K562 (cell line): ENCODE measurements at regions not wholly inside any gene's neighbourhood (a gene's known extent, or its start where the extent isn't known, plus 50 kb on each side); places are given as distances from the start of the nearest gene placed in this dataset.

Experiments used
- ATAC-seq: fragments of 200-7000 bp; cut with Tn5 transposase; 3 replicates; pipeline ENCODE4 v1.9.1; 2020; ENCODE audit warnings: moderate library complexity
- BruUV-seq: library from RNA; stranded (reverse); fragments of 400-500 nt; replicated peaks from 2 replicates; lab custom pipeline; 2021; lab: Mats Ljungman, UMichigan
- CTCF ChIA-PET: fragments of 300-600 bp; formaldehyde crosslinking; extraction: SDS; loops from one replicate; lab custom pipeline; 2021; ENCODE audit warnings: low intra/inter-chr PET ratio; lab: Yijun Ruan, JAX
- POLR2A ChIA-PET: fragments of 300-600, 350-650 bp; sonication (Branson Sonifier 250); formaldehyde crosslinking; extraction: SDS; loops from one replicate; lab custom pipeline; 2021; ENCODE audit warnings: antibody characterized with exemption, inconsistent platforms; lab: Yijun Ruan, JAX
- DNase-seq, 4 experiments: peaks; one replicate each; pipeline versions ENCODE4 v3.0.0 to v3.0.0-alpha.2; 2011 to 2018; ENCODE audit warnings: low spot score in 3 of 4, mixed read lengths in 3 of 4; ENCODE audit errors: extremely low read depth in 1 of 4
- FAIRE-seq: peaks from 2 replicates; lab custom pipeline; 2011; peaks lifted over from hg19 to GRCh38; lab: Jason Lieb, UNC
- H2AFZ ChIP-seq: 2 replicates; pipeline ENCODE4 v1.6.0; 2011; ENCODE audit warnings: low read depth, low read length, control low read depth, inconsistent platforms
- H3K27ac ChIP-seq: fragments of 200-600 bp; 3 replicates; pipeline ENCODE4 v1.8.0; 2011; ENCODE audit warnings: low read depth, mild to moderate bottlenecking, control low read depth, inconsistent platforms, low read length, moderate library complexity, mixed read lengths; ENCODE audit errors: extremely low read depth
- H3K27me3 ChIP-seq, 2 experiments: fragments of 300-600 bp in 1 of 2; 2 replicates in 1 of 2; 3 replicates in 1 of 2; pipeline versions ENCODE4 v1.6.0 to v1.8.0; 2011; ENCODE audit warnings: inconsistent platforms in 2 of 2, low read length in 2 of 2, mild to moderate bottlenecking in 1 of 2, mixed read lengths in 1 of 2, moderate library complexity in 1 of 2; ENCODE audit not compliant: control insufficient read depth in 2 of 2, insufficient read depth in 2 of 2
- H3K36me3 ChIP-seq: fragments of 300-600 bp; 3 replicates; pipeline ENCODE4 v1.8.0; 2011; ENCODE audit warnings: mild to moderate bottlenecking, low read length, inconsistent platforms; ENCODE audit not compliant: control insufficient read depth, insufficient read depth
- H3K4me1 ChIP-seq, 2 experiments: fragments of 200-600 bp in 1 of 2; replicated peaks in 1 of 2; 2 replicates in 1 of 2; 3 replicates in 1 of 2; pipeline versions ENCODE4 v1.5.1 to v1.8.0; 2011; ENCODE audit warnings: inconsistent platforms in 2 of 2, low read length in 2 of 2, mild to moderate bottlenecking in 1 of 2, mixed read lengths in 1 of 2, moderate library complexity in 1 of 2; ENCODE audit not compliant: control insufficient read depth in 2 of 2, insufficient read depth in 2 of 2
- H3K4me2 ChIP-seq: 2 replicates; pipeline ENCODE4 v1.6.1; 2011; ENCODE audit warnings: low read length, control low read depth, inconsistent platforms, mixed read lengths; ENCODE audit not compliant: insufficient read depth
- H3K4me3 ChIP-seq: fragments of 200-600 bp; sonication (generic), shearing (Covaris generic); 2 replicates; pipeline ENCODE4 v1.5.1; 2016; ENCODE audit warnings: control low read depth, inconsistent platforms
- H3K79me2 ChIP-seq: fragments of 200-600 bp; 3 replicates; pipeline ENCODE4 v1.8.0; 2011; ENCODE audit warnings: low read length, inconsistent platforms; ENCODE audit not compliant: control insufficient read depth, insufficient read depth
- H3K9ac ChIP-seq, 2 experiments: 2 replicates each; pipeline versions ENCODE4 v1.6.0 to v1.6.1; 2011; ENCODE audit warnings: low read depth in 2 of 2, low read length in 2 of 2, control low read depth in 1 of 2, inconsistent platforms in 1 of 2, mild to moderate bottlenecking in 1 of 2, mixed read lengths in 1 of 2; ENCODE audit not compliant: insufficient read depth in 1 of 2
- H3K9me1 ChIP-seq: one replicate; pipeline ENCODE4 v1.6.0; 2011; ENCODE audit warnings: inconsistent platforms, mild to moderate bottlenecking, low read length, moderate library complexity; ENCODE audit not compliant: control insufficient read depth, insufficient read depth
- H3K9me3 ChIP-seq: replicated peaks from 2 replicates; pipeline ENCODE4 v1.5.1; 2011; ENCODE audit warnings: low read depth, low read length, inconsistent platforms; ENCODE audit not compliant: control insufficient read depth, insufficient read depth
- H4K20me1 ChIP-seq: replicated peaks from 2 replicates; pipeline ENCODE4 v1.6.1; 2011; ENCODE audit warnings: low read length, inconsistent platforms, mixed read lengths; ENCODE audit not compliant: control insufficient read depth, insufficient read depth
- CBFA2T3 ChIP-seq: fragments of 450-650 bp; IDR thresholded peaks from 2 replicates; pipeline ENCODE4 v1.6.1; 2017
- HDAC1 ChIP-seq, 2 experiments: fragments of 450-650 bp; IDR thresholded peaks; 2 replicates each; pipeline ENCODE4 v1.6.1; 2016 to 2017; ENCODE audit warnings: inconsistent platforms in 1 of 2, mild to moderate bottlenecking in 1 of 2, moderate library complexity in 1 of 2
- NCOA2 ChIP-seq, 2 experiments: fragments of 450-650 bp; IDR thresholded peaks; 2 replicates each; pipeline ENCODE4 v1.6.1; 2018; ENCODE audit warnings: mild to moderate bottlenecking in 2 of 2, moderate library complexity in 1 of 2; ENCODE audit not compliant: partially characterized antibody in 2 of 2
- SLC30A9 ChIP-seq: fragments of 250-450 bp; sonication (Bioruptor Pico); IDR thresholded peaks from 2 replicates; pipeline ENCODE4 v1.8.0; 2022; ENCODE audit warnings: mild to moderate bottlenecking, moderate library complexity
- SRSF9 ChIP-seq: fragments of 200-400 bp; formaldehyde crosslinking; IDR thresholded peaks from 2 replicates; pipeline ENCODE4 v1.6.1; 2017; ENCODE audit warnings: low read depth, low read length, borderline replicate concordance
- XRCC3 ChIP-seq: fragments of 450-650 bp; IDR thresholded peaks from 2 replicates; pipeline ENCODE4 v1.6.1; 2017; ENCODE audit warnings: mild to moderate bottlenecking, moderate library complexity
- ZNF124 ChIP-seq: sonication (generic); formaldehyde crosslinking; IDR thresholded peaks from 2 replicates; pipeline ENCODE4 v1.8.1; 2022; ENCODE audit warnings: missing genetic modification reagents
- ZNF76 ChIP-seq: fragments of 250-450 bp; sonication (Bioruptor Pico); IDR thresholded peaks from 2 replicates; pipeline ENCODE4 v1.4.0; 2020; ENCODE audit warnings: mild to moderate bottlenecking, moderate library complexity, borderline replicate concordance
- WGBS: fragments of 100-300 bp; shearing (Covaris generic); methylation state at CpG from one replicate; pipeline ENCODE4 v1.1.6; 2016; ENCODE audit warnings: low coverage, mixed read lengths; ENCODE audit not compliant: insufficient coverage; ENCODE audit errors: missing lambda C conversion rate; 5-methylcytosine and 5-hydroxymethylcytosine counted together
- in situ Hi-C: fragments of 300-500 bp; cut with MboI; formaldehyde crosslinking; loops from 4 replicates; pipeline ENCODE4 v1.15.0; 2018; ENCODE audit warnings: inconsistent platforms, mixed read lengths
- intact Hi-C: fragments of 100-400 bp; cut with micrococcal nuclease; formaldehyde crosslinking; loops from 2 replicates; pipeline ENCODE4 v1.14.2; 2022
- TF ChIP-seq, protein P1 (sequence below): sonication (generic); formaldehyde crosslinking; IDR thresholded peaks from 2 replicates; pipeline ENCODE4 v1.8.0; 2022; ENCODE audit warnings: missing genetic modification reagents, mild to moderate bottlenecking, moderate library complexity, borderline replicate concordance
- TF ChIP-seq, protein P2 (sequence below): fragments of 250-450 bp; sonication (Bioruptor Pico); IDR thresholded peaks from 2 replicates; pipeline ENCODE4 v1.8.0; 2021; ENCODE audit warnings: mild to moderate bottlenecking, moderate library complexity

- H3K27me3 ChIP-seq = no peaks in the 10 kb centered on the region
- TF ChIP-seq HDAC1 (IDR thresholded peaks at IDR 0.05) (no peak), ZNF76 (no peak), SLC30A9 (CRISPR knock-in tag) (no peak), ZNF124 (CRISPR knock-in tag) (no peak), SRSF9 (no peak), XRCC3 (no peak), NCOA2 (IDR thresholded peaks at IDR 0.05; ENCODE audit: partially characterized antibody in 2 of 2) (no peak), CBFA2T3 (no peak)
- TF ChIP-seq, protein P1, sequence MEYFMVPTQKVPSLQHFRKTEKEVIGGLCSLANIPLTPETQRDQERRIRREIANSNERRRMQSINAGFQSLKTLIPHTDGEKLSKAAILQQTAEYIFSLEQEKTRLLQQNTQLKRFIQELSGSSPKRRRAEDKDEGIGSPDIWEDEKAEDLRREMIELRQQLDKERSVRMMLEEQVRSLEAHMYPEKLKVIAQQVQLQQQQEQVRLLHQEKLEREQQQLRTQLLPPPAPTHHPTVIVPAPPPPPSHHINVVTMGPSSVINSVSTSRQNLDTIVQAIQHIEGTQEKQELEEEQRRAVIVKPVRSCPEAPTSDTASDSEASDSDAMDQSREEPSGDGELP (CRISPR knock-in tag) = no peak
- TF ChIP-seq, protein P2, sequence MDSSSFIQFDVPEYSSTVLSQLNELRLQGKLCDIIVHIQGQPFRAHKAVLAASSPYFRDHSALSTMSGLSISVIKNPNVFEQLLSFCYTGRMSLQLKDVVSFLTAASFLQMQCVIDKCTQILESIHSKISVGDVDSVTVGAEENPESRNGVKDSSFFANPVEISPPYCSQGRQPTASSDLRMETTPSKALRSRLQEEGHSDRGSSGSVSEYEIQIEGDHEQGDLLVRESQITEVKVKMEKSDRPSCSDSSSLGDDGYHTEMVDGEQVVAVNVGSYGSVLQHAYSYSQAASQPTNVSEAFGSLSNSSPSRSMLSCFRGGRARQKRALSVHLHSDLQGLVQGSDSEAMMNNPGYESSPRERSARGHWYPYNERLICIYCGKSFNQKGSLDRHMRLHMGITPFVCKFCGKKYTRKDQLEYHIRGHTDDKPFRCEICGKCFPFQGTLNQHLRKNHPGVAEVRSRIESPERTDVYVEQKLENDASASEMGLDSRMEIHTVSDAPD (CRISPR knock-in tag) = no peak
- H3K9ac ChIP-seq = no peak overlapping the region
- no peak for ATAC-seq
- ChIA-PET POLR2A (no interaction called here), CTCF (no interaction called here)
- in situ Hi-C loops = no loop called here
- H3K4me3 ChIP-seq = no peak overlapping the region
- H3K27ac ChIP-seq = no peak overlapping the region
- no peak for FAIRE-seq
- H3K36me3 ChIP-seq = no peaks in the 10 kb centered on the region
- DNase-seq = no peak
- intact Hi-C loops = no loop called here
- H3K79me2 ChIP-seq = no peaks in the 10 kb centered on the region
- no TSS peak for BruUV-seq
- no peak overlapping the region for H3K4me2 ChIP-seq
- WGBS = 6% methylated on average over 2 of the region's 2 CpGs
- H4K20me1 ChIP-seq = no peaks in the 10 kb centered on the region
- no peaks in the 10 kb centered on the region for H3K9me1 ChIP-seq
- H2AFZ ChIP-seq = no peak overlapping the region
- H3K9me3 ChIP-seq = no peaks in the 10 kb centered on the region
- no peaks in the 10 kb centered on the region for H3K4me1 ChIP-seq
Measured at GRCh38 chr9:78486661-78487060, 189.7 kb downstream of the PSAT1 start.
